GM23338 (cell line): ENCODE measurements at regions not wholly inside any gene's neighbourhood (a gene's known extent, or its start where the extent isn't known, plus 50 kb on each side); places are given as distances from the start of the nearest gene placed in this dataset.
A peak's percentile ranks its signal among the peaks of the same experiment; 100 is the strongest.

ENCODE experiments used
- ATAC-seq: fragments of 200-7000 bp; cut with Tn5 transposase; 3 replicates; pipeline ENCODE4 v1.9.1; 2020
- DNase-seq: peaks from one replicate; pipeline ENCODE4 v3.0.0-alpha.2; 2015; ENCODE audit warnings: low spot score
- H2AFZ ChIP-seq: fragments of 200-600 bp; sonication (generic); 2 replicates; pipeline ENCODE4 v1.8.0; 2016; ENCODE audit warnings: antibody characterized with exemption, mild to moderate bottlenecking, moderate library complexity
- H3F3A ChIP-seq: fragments of 200-600 bp; sonication (generic); replicated peaks from 2 replicates; pipeline ENCODE4 v1.8.0; 2017; ENCODE audit warnings: antibody characterized with exemption, mixed run types, low read depth
- H3K27ac ChIP-seq: fragments of 200-600 bp; sonication (generic); 2 replicates; pipeline ENCODE4 v1.6.1; 2016; ENCODE audit warnings: low read depth
- H3K27me3 ChIP-seq: fragments of 200-600 bp; sonication (generic); 2 replicates; pipeline ENCODE4 v1.8.0; 2016; ENCODE audit warnings: mild to moderate bottlenecking, mixed run types, moderate library complexity; ENCODE audit not compliant: insufficient read depth
- H3K36me3 ChIP-seq: fragments of 200-600 bp; sonication (generic); 2 replicates; pipeline ENCODE4 v1.8.0; 2016; ENCODE audit warnings: mild to moderate bottlenecking; ENCODE audit not compliant: insufficient read depth
- H3K4me1 ChIP-seq: fragments of 200-600 bp; sonication (generic); 2 replicates; pipeline ENCODE4 v1.8.0; 2016; ENCODE audit warnings: mild to moderate bottlenecking, moderate library complexity; ENCODE audit not compliant: insufficient read depth
- H3K4me2 ChIP-seq: fragments of 200-600 bp; sonication (generic); 2 replicates; pipeline ENCODE4 v1.7.1; 2017; ENCODE audit warnings: mixed run types
- H3K4me3 ChIP-seq: fragments of 200-600 bp; sonication (generic); 2 replicates; pipeline ENCODE4 v1.6.1; 2016; ENCODE audit warnings: mixed run types
- H3K79me2 ChIP-seq: fragments of 200-600 bp; sonication (generic); replicated peaks from 2 replicates; pipeline ENCODE4 v1.8.0; 2017; ENCODE audit warnings: mild to moderate bottlenecking; ENCODE audit not compliant: insufficient read depth
- H3K9me2 ChIP-seq: fragments of 200-600 bp; sonication (generic); 2 replicates; pipeline ENCODE4 v1.8.0; 2017; ENCODE audit not compliant: insufficient read depth
- H4K20me1 ChIP-seq: fragments of 200-600 bp; sonication (generic); replicated peaks from 2 replicates; pipeline ENCODE4 v1.8.0; 2017; ENCODE audit warnings: mild to moderate bottlenecking; ENCODE audit not compliant: insufficient read depth
- H3K27ac Mint-ChIP-seq: 2 replicates; pipeline ENCODE4 v1.8.0; 2020; ENCODE audit warnings: inconsistent platforms, mild to moderate bottlenecking, moderate library complexity, mixed read lengths
- H3K27me3 Mint-ChIP-seq: 3 replicates; pipeline ENCODE4 v1.8.0; 2022; ENCODE audit warnings: low read depth, mild to moderate bottlenecking, moderate library complexity, mixed read lengths, inconsistent platforms; ENCODE audit not compliant: insufficient read depth, poor library complexity
- H3K36me3 Mint-ChIP-seq: 3 replicates; pipeline ENCODE4 v1.8.0; 2021; ENCODE audit warnings: low read depth, mild to moderate bottlenecking, inconsistent platforms, moderate library complexity, mixed read lengths
- H3K4me1 Mint-ChIP-seq: 3 replicates; pipeline ENCODE4 v1.8.0; 2020; ENCODE audit warnings: mild to moderate bottlenecking, inconsistent platforms, mixed read lengths
- H3K4me3 Mint-ChIP-seq: 3 replicates; pipeline ENCODE4 v1.8.0; 2021; ENCODE audit warnings: moderate library complexity, mild to moderate bottlenecking, inconsistent platforms, mixed read lengths
- H3K9me3 Mint-ChIP-seq: 3 replicates; pipeline ENCODE4 v1.8.0; 2020; ENCODE audit warnings: moderate library complexity, mild to moderate bottlenecking, inconsistent platforms, mixed read lengths
- CREB1 ChIP-seq: fragments of 250-450 bp; sonication (Bioruptor Pico); IDR thresholded peaks from 2 replicates; pipeline ENCODE4 v1.5.0; 2020; ENCODE audit warnings: low read depth, mild to moderate bottlenecking, moderate library complexity
- CTCF ChIP-seq, 2 experiments: fragments of 200-600 bp in 1 of 2; sonication (generic) in 1 of 2; conservative IDR thresholded peaks; 2 replicates each; pipeline versions ENCODE4 v1.5.1 to v1.6.1; 2016 to 2017; ENCODE audit warnings: antibody characterized with exemption in 2 of 2, low read depth in 2 of 2, mild to moderate bottlenecking in 2 of 2, moderate library complexity in 1 of 2
- ETS1 ChIP-seq: IDR thresholded peaks from 2 replicates; pipeline ENCODE4 v1.6.1; 2016; ENCODE audit warnings: antibody characterized with exemption
- EZH2phosphoT487 ChIP-seq: fragments of 200-600 bp; sonication (generic); IDR thresholded peaks from one replicate; pipeline ENCODE4 v1.8.1; 2018; ENCODE audit warnings: antibody characterized with exemption; ENCODE audit not compliant: unreplicated experiment
- JUNB ChIP-seq: IDR thresholded peaks from one replicate; pipeline ENCODE4 v1.6.1; 2016; ENCODE audit warnings: antibody characterized with exemption; ENCODE audit not compliant: unreplicated experiment
- NANOG ChIP-seq: IDR thresholded peaks from 2 replicates; pipeline ENCODE4 v1.6.1; 2016; ENCODE audit warnings: antibody characterized with exemption, borderline replicate concordance
- POLR2AphosphoS5 ChIP-seq: IDR thresholded peaks from 2 replicates; pipeline ENCODE4 v1.6.1; 2016; ENCODE audit warnings: antibody characterized with exemption, low read depth
- REST ChIP-seq: IDR thresholded peaks from one replicate; pipeline ENCODE4 v1.6.1; 2018; ENCODE audit warnings: antibody characterized with exemption; ENCODE audit not compliant: unreplicated experiment
- STAT1 ChIP-seq: IDR thresholded peaks from one replicate; pipeline ENCODE4 v1.6.1; 2016; ENCODE audit warnings: antibody characterized with exemption; ENCODE audit not compliant: unreplicated experiment
- ZNF114 ChIP-seq: fragments of 250-450 bp; sonication (Bioruptor Pico); IDR thresholded peaks from 2 replicates; pipeline ENCODE4 v1.5.0; 2020; ENCODE audit warnings: mild to moderate bottlenecking, moderate library complexity
- ZNF331 ChIP-seq: fragments of 250-450 bp; sonication (Bioruptor Pico); IDR thresholded peaks from 2 replicates; pipeline ENCODE4 v1.5.0; 2020; ENCODE audit warnings: low read depth, mild to moderate bottlenecking, moderate library complexity

GRCh38 chr2:41965173-41965908 is 82.5 kb upstream of the PKDCC start (continued):
- TF ChIP-seq ETS1 = no peak
- TF ChIP-seq CREB1 (CRISPR knock-in tag) = no peak
- TF ChIP-seq STAT1 = no peak
- TF ChIP-seq JUNB = no peak
- no peak for TF ChIP-seq ZNF331 (CRISPR knock-in tag)
- no peak for TF ChIP-seq CTCF (conservative IDR thresholded peaks at IDR 0.05; ENCODE audit: low read depth in 2 of 2)

GRCh38 chr2:41965909-41966295 is 81.9 kb upstream of the PKDCC start:
- Mint-ChIP-seq H3K9me3 (no peaks in the 10 kb centered on the region; the same call in 2 of the 3 replicates), H3K27ac (peak overlapping the region; percentile 80; the same call in 1 of the 2 replicates), H3K36me3 (no peaks in the 10 kb centered on the region), H3K4me1 (peaks cover 53% of the 10 kb centered on the region), H3K27me3 (peaks cover 8% of the 10 kb centered on the region), H3K4me3 (no peak overlapping the region)
- Histone ChIP-seq H3K4me2 (no peak overlapping the region), H3K27me3 (no peaks in the 10 kb centered on the region), H3K36me3 (no peaks in the 10 kb centered on the region), H3K4me1 (peaks cover 32% of the 10 kb centered on the region), H2AFZ (no peak overlapping the region; the same call in 1 of the 2 replicates), H3F3A (no peaks in the 10 kb centered on the region), H3K4me3 (no peak overlapping the region), H3K27ac (no peak overlapping the region), H3K9me2 (no peaks in the 10 kb centered on the region), H4K20me1 (no peaks in the 10 kb centered on the region), H3K79me2 (no peaks in the 10 kb centered on the region)
- ATAC-seq (no peak), DNase-seq (no peak)
- TF ChIP-seq POLR2AphosphoS5 = no peak
- no peak for TF ChIP-seq NANOG
- no peak for TF ChIP-seq EZH2phosphoT487
- no peak for TF ChIP-seq CTCF (conservative IDR thresholded peaks at IDR 0.05; ENCODE audit: low read depth in 2 of 2)
- no peak for TF ChIP-seq ZNF114 (CRISPR knock-in tag)
- no peak for TF ChIP-seq JUNB
- no peak for TF ChIP-seq REST
- TF ChIP-seq CREB1 (CRISPR knock-in tag) = no peak
- no peak for TF ChIP-seq ETS1
- no peak for TF ChIP-seq STAT1
- no peak for TF ChIP-seq ZNF331 (CRISPR knock-in tag)
